ENCODE measurements at regions not wholly inside any gene's neighbourhood (a gene's known extent, or its start where the extent isn't known, plus 50 kb on each side); places are given as distances from the start of the nearest gene placed in this dataset.

DNA sequence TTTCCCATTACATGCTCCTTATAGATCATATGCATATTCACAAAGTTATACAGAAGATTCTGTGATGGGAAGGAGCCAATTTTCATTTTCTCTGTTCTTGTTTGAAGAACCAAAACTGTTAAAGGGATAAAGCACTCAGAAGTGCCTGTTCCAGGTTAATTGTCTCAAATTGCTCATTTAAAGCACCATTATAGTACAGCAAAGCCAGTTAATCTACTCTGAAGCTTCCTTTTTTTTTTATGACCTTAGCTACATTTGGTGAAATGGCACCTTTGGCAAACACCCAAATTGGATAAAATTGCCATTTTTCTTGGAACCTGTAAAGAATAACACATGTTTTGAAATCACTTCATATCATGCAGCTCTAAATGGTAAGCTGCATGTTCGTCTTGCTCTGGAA is 1092.3 kb downstream of the BCL11A start:
- TF ChIP-seq, protein P1, sequence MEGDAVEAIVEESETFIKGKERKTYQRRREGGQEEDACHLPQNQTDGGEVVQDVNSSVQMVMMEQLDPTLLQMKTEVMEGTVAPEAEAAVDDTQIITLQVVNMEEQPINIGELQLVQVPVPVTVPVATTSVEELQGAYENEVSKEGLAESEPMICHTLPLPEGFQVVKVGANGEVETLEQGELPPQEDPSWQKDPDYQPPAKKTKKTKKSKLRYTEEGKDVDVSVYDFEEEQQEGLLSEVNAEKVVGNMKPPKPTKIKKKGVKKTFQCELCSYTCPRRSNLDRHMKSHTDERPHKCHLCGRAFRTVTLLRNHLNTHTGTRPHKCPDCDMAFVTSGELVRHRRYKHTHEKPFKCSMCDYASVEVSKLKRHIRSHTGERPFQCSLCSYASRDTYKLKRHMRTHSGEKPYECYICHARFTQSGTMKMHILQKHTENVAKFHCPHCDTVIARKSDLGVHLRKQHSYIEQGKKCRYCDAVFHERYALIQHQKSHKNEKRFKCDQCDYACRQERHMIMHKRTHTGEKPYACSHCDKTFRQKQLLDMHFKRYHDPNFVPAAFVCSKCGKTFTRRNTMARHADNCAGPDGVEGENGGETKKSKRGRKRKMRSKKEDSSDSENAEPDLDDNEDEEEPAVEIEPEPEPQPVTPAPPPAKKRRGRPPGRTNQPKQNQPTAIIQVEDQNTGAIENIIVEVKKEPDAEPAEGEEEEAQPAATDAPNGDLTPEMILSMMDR (IDR thresholded peaks at IDR 0.05): no peak
- TF ChIP-seq POLR2A (IDR thresholded peaks at IDR 0.05) (no peak), POLR2AphosphoS5 (IDR thresholded peaks at IDR 0.05) (no peak)
